HEK293 (cell line): ENCODE measurements at regions not wholly inside any gene's neighbourhood (a gene's known extent, or its start where the extent isn't known, plus 50 kb on each side); places are given as distances from the start of the nearest gene placed in this dataset.

ENCODE experiments used
- CTCF ChIA-PET: fragments of 350-600 bp; formaldehyde crosslinking; extraction: SDS; loops from one replicate; lab custom pipeline; 2021; ENCODE audit warnings: antibody characterized with exemption; lab: Yijun Ruan, JAX
- POLR2A ChIA-PET: fragments of 300-600 bp; formaldehyde crosslinking; extraction: SDS; loops from one replicate; lab custom pipeline; 2020; ENCODE audit warnings: antibody characterized with exemption, inconsistent platforms; lab: Yijun Ruan, JAX
- H3K27ac ChIP-seq: fragments of 200-500 bp; sonication (Bioruptor generic); 2 replicates; pipeline ENCODE4 v1.5.1; 2014; ENCODE audit warnings: low read depth, low read length, control low read depth, inconsistent platforms; ENCODE audit errors: extremely low read depth
- H3K36me3 ChIP-seq, 2 experiments: fragments of 200-500 bp in 1 of 2; sonication (Bioruptor generic) in 1 of 2; 1 replicate in 1 of 2; 2 replicates in 1 of 2; pipeline ENCODE4 v1.5.1; 2014 to 2017; ENCODE audit warnings: inconsistent platforms in 2 of 2, low read length in 2 of 2; ENCODE audit not compliant: control insufficient read depth in 2 of 2, insufficient read depth in 1 of 2
- H3K4me1 ChIP-seq: fragments of 200-500 bp; sonication (Bioruptor generic); 2 replicates; pipeline ENCODE4 v1.5.1; 2014; ENCODE audit warnings: mild to moderate bottlenecking, low read length, inconsistent platforms; ENCODE audit not compliant: control insufficient read depth, insufficient read depth
- H3K4me3 ChIP-seq: 2 replicates; pipeline ENCODE4 v1.5.1; 2011; ENCODE audit warnings: low read depth, mild to moderate bottlenecking, control low read depth, low read length, moderate library complexity
- H3K9me3 ChIP-seq: fragments of 200-500 bp; sonication (Bioruptor generic); 2 replicates; pipeline ENCODE4 v1.5.1; 2014; ENCODE audit warnings: low read depth, low read length, inconsistent platforms; ENCODE audit not compliant: control insufficient read depth, insufficient read depth
- FEZF1 ChIP-seq: fragments of 450-650 bp; formaldehyde crosslinking; IDR thresholded peaks from 2 replicates; pipeline ENCODE4 v1.5.1; 2016; ENCODE audit warnings: missing biosample characterization, missing genetic modification characterization
- MEIS1 ChIP-seq: sonication (generic); formaldehyde crosslinking; IDR thresholded peaks from 2 replicates; pipeline ENCODE4 v1.8.1; 2022; ENCODE audit warnings: missing genetic modification reagents, mild to moderate bottlenecking, borderline replicate concordance
- PRDM10 ChIP-seq: fragments of 450-650 bp; formaldehyde crosslinking; IDR thresholded peaks from 2 replicates; pipeline ENCODE4 v1.5.1; 2016; ENCODE audit warnings: missing biosample characterization, missing genetic modification characterization
- ZNF10 ChIP-seq: fragments of 450-650 bp; formaldehyde crosslinking; IDR thresholded peaks from 2 replicates; pipeline ENCODE4 v1.5.1; 2017; ENCODE audit warnings: missing biosample characterization, missing genetic modification characterization
- ZNF324 ChIP-seq: fragments of 450-650 bp; formaldehyde crosslinking; IDR thresholded peaks from 2 replicates; pipeline ENCODE4 v1.5.1; 2016; ENCODE audit warnings: missing biosample characterization, missing genetic modification characterization
- ZNF350 ChIP-seq: fragments of 450-650 bp; formaldehyde crosslinking; IDR thresholded peaks from 2 replicates; pipeline ENCODE4 v1.5.0; 2017; ENCODE audit warnings: missing biosample characterization, mild to moderate bottlenecking, missing genetic modification characterization
- ZNF366 ChIP-seq: fragments of 450-650 bp; formaldehyde crosslinking; conservative IDR thresholded peaks from 2 replicates; pipeline ENCODE4 v1.5.1; 2016; ENCODE audit warnings: missing biosample characterization, missing genetic modification characterization
- ZNF391 ChIP-seq: fragments of 450-650 bp; formaldehyde crosslinking; IDR thresholded peaks from 2 replicates; pipeline ENCODE4 v1.5.1; 2016; ENCODE audit warnings: low read depth, missing biosample characterization, missing genetic modification characterization, borderline replicate concordance
- ZNF510 ChIP-seq: fragments of 450-650 bp; formaldehyde crosslinking; IDR thresholded peaks from 2 replicates; pipeline ENCODE4 v1.5.1; 2018; ENCODE audit warnings: mild to moderate bottlenecking, missing genetic modification characterization, missing biosample characterization; ENCODE audit not compliant: insufficient replicate concordance
- ZNF548 ChIP-seq: fragments of 450-650 bp; formaldehyde crosslinking; IDR thresholded peaks from 2 replicates; pipeline ENCODE4 v1.5.1; 2016; ENCODE audit warnings: missing biosample characterization, missing genetic modification characterization
- ZNF555 ChIP-seq: fragments of 450-650 bp; formaldehyde crosslinking; conservative IDR thresholded peaks from 2 replicates; pipeline ENCODE4 v1.5.1; 2017; ENCODE audit warnings: missing biosample characterization, mild to moderate bottlenecking, missing genetic modification characterization, inconsistent platforms
- ZNF558 ChIP-seq: fragments of 450-650 bp; formaldehyde crosslinking; IDR thresholded peaks from 2 replicates; pipeline ENCODE4 v1.5.1; 2016; ENCODE audit warnings: missing biosample characterization, missing genetic modification characterization
- ZNF585B ChIP-seq: fragments of 450-650 bp; formaldehyde crosslinking; IDR thresholded peaks from 2 replicates; pipeline ENCODE4 v1.5.1; 2016; ENCODE audit warnings: missing biosample characterization, missing genetic modification characterization
- ZNF610 ChIP-seq: fragments of 450-650 bp; formaldehyde crosslinking; IDR thresholded peaks from 2 replicates; pipeline ENCODE4 v1.5.1; 2016; ENCODE audit warnings: missing biosample characterization, missing genetic modification characterization, borderline replicate concordance
- ZNF626 ChIP-seq: fragments of 450-650 bp; sonication (Bioruptor Pico); formaldehyde crosslinking; IDR thresholded peaks from 2 replicates; pipeline ENCODE4 v1.5.1; 2018; ENCODE audit warnings: missing biosample characterization, missing genetic modification characterization, inconsistent platforms
- ZNF639 ChIP-seq: fragments of 450-650 bp; formaldehyde crosslinking; IDR thresholded peaks from 2 replicates; pipeline ENCODE4 v1.5.1; 2016; ENCODE audit warnings: missing biosample characterization, missing genetic modification characterization
- ZXDB ChIP-seq: fragments of 450-650 bp; formaldehyde crosslinking; IDR thresholded peaks from 2 replicates; pipeline ENCODE4 v1.5.1; 2016; ENCODE audit warnings: missing biosample characterization, missing genetic modification characterization
- TF ChIP-seq, protein P1 (sequence below): fragments of 450-650 bp; formaldehyde crosslinking; IDR thresholded peaks from 2 replicates; pipeline ENCODE4 v1.5.1; 2016; ENCODE audit warnings: missing biosample characterization, missing genetic modification characterization
- TF ChIP-seq, protein P2 (sequence below): fragments of 450-650 bp; formaldehyde crosslinking; IDR thresholded peaks from 2 replicates; pipeline ENCODE4 v1.5.1; 2017; ENCODE audit warnings: missing biosample characterization, missing genetic modification characterization
- TF ChIP-seq, protein P3 (sequence below): fragments of 450-650 bp; IDR thresholded peaks from 2 replicates; pipeline ENCODE4 v1.5.1; 2018; ENCODE audit warnings: missing biosample characterization, missing genetic modification characterization

DNA sequence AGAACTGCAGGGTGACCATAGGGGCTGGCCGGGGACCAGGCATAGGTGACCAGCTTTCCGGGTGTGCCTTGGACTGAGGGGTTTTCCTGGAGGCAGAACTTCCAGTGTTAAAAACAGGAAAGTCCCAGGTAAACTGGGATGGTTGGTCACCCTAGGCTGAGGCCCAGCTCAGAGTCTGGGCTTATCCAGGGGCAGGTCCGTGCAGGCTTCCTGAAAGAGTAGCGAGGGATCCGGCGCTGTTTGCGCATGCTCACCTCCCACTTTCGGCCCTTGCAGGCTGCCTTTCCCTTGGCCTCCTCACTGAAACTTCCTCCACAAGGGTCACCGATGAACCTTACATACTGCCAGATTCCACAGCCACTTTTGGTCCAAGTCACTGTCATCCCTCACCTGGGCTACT is 119.8 kb upstream of the PLET1 start:
- Histone ChIP-seq H3K4me1 (no peaks in the 10 kb centered on the region), H3K27ac (no peak overlapping the region), H3K4me3 (no peak overlapping the region), H3K9me3 (no peaks in the 10 kb centered on the region), H3K36me3 (no peaks in the 10 kb centered on the region)
- CTCF ChIA-PET, result interaction anchor here (0.6 kb wide), 1 partner anchor 1193 kb away, joined by 4 read pairs; no protein-coding TSS in a partner anchor
- no peak for TF ChIP-seq MEIS1 (CRISPR knock-in tag)
- TF ChIP-seq, protein P1, sequence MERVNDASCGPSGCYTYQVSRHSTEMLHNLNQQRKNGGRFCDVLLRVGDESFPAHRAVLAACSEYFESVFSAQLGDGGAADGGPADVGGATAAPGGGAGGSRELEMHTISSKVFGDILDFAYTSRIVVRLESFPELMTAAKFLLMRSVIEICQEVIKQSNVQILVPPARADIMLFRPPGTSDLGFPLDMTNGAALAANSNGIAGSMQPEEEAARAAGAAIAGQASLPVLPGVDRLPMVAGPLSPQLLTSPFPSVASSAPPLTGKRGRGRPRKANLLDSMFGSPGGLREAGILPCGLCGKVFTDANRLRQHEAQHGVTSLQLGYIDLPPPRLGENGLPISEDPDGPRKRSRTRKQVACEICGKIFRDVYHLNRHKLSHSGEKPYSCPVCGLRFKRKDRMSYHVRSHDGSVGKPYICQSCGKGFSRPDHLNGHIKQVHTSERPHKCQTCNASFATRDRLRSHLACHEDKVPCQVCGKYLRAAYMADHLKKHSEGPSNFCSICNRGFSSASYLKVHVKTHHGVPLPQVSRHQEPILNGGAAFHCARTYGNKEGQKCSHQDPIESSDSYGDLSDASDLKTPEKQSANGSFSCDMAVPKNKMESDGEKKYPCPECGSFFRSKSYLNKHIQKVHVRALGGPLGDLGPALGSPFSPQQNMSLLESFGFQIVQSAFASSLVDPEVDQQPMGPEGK, result no peak
- TF ChIP-seq ZNF350 (tag by site-specific recombination), result no peak
- TF ChIP-seq PRDM10, result no peak
- TF ChIP-seq ZNF555 (tag by site-specific recombination), result no peak
- TF ChIP-seq ZNF366 (tag by site-specific recombination), result no peak
- TF ChIP-seq, protein P2, sequence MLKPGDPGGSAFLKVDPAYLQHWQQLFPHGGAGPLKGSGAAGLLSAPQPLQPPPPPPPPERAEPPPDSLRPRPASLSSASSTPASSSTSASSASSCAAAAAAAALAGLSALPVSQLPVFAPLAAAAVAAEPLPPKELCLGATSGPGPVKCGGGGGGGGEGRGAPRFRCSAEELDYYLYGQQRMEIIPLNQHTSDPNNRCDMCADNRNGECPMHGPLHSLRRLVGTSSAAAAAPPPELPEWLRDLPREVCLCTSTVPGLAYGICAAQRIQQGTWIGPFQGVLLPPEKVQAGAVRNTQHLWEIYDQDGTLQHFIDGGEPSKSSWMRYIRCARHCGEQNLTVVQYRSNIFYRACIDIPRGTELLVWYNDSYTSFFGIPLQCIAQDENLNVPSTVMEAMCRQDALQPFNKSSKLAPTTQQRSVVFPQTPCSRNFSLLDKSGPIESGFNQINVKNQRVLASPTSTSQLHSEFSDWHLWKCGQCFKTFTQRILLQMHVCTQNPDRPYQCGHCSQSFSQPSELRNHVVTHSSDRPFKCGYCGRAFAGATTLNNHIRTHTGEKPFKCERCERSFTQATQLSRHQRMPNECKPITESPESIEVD (tag by site-specific recombination), result no peak
- TF ChIP-seq ZXDB (tag by site-specific recombination), result no peak
- TF ChIP-seq ZNF510 (tag by site-specific recombination), result no peak
- no peak for TF ChIP-seq ZNF324 (tag by site-specific recombination)
- no peak for TF ChIP-seq FEZF1 (tag by site-specific recombination)
- TF ChIP-seq ZNF558 (tag by site-specific recombination), result no peak
- no peak for TF ChIP-seq ZNF585B (tag by site-specific recombination)
- no peak for TF ChIP-seq ZNF391
- TF ChIP-seq, protein P3, sequence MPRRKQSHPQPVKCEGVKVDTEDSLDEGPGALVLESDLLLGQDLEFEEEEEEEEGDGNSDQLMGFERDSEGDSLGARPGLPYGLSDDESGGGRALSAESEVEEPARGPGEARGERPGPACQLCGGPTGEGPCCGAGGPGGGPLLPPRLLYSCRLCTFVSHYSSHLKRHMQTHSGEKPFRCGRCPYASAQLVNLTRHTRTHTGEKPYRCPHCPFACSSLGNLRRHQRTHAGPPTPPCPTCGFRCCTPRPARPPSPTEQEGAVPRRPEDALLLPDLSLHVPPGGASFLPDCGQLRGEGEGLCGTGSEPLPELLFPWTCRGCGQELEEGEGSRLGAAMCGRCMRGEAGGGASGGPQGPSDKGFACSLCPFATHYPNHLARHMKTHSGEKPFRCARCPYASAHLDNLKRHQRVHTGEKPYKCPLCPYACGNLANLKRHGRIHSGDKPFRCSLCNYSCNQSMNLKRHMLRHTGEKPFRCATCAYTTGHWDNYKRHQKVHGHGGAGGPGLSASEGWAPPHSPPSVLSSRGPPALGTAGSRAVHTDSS (tag by site-specific recombination), result no peak
- TF ChIP-seq ZNF639 (tag by site-specific recombination), result no peak
- no peak for TF ChIP-seq ZNF626
- no peak for TF ChIP-seq ZNF610 (tag by site-specific recombination)
- TF ChIP-seq ZNF10, result no peak
- no peak for TF ChIP-seq ZNF548 (tag by site-specific recombination)
- POLR2A ChIA-PET, result no interaction called here
